Spleen (tissue), 11 donors: ENCODE measurements at regions not wholly inside any gene's neighbourhood (a gene's known extent, or its start where the extent isn't known, plus 50 kb on each side); places are given as distances from the start of the nearest gene placed in this dataset.

ENCODE experiments used
- DNase-seq: peaks from one replicate; pipeline ENCODE4 v3.0.0-alpha.2; 2020
- H3K27ac ChIP-seq, 8 donors: fragments of 200-600 bp; sonication (generic) in 7 of 8; 1 replicate in 4 of 8; 2 replicates in 4 of 8; pipeline versions ENCODE4 v1.5.0 to v1.8.0; 2016 to 2021; ENCODE audit warnings: inconsistent platforms in 4 of 8, mild to moderate bottlenecking in 4 of 8, moderate library complexity in 1 of 8
- H3K27me3 ChIP-seq, 7 donors: fragments of 200-600 bp; sonication (generic) in 6 of 7; replicated peaks in 1 of 7; 1 replicate in 4 of 7; 2 replicates in 3 of 7; pipeline versions ENCODE4 v1.5.0 to v1.8.0; 2016 to 2021; ENCODE audit warnings: inconsistent platforms in 3 of 7, mild to moderate bottlenecking in 1 of 7
- H3K36me3 ChIP-seq, 6 donors: fragments of 200-600 bp; sonication (generic) in 5 of 6; 1 replicate in 4 of 6; 2 replicates in 2 of 6; pipeline versions ENCODE4 v1.5.0 to v1.8.0; 2016 to 2021; ENCODE audit warnings: inconsistent platforms in 2 of 6
- H3K4me1 ChIP-seq, 6 donors: fragments of 200-600 bp; sonication (generic) in 5 of 6; 1 replicate in 3 of 6; 2 replicates in 3 of 6; pipeline versions ENCODE4 v1.5.0 to v1.8.0; 2016 to 2021; ENCODE audit warnings: inconsistent platforms in 3 of 6
- H3K4me3 ChIP-seq, 8 donors: fragments of 200-600 bp; sonication (generic) in 7 of 8; 1 replicate in 4 of 8; 2 replicates in 4 of 8; pipeline versions ENCODE4 v1.5.0 to v1.8.0; 2016 to 2021; ENCODE audit warnings: inconsistent platforms in 4 of 8, mild to moderate bottlenecking in 4 of 8, moderate library complexity in 2 of 8
- H3K9me3 ChIP-seq, 8 donors: fragments of 200-600 bp; sonication (generic) in 7 of 8; 1 replicate in 4 of 8; 2 replicates in 4 of 8; pipeline versions ENCODE4 v1.5.0 to v1.8.0; 2016 to 2021; ENCODE audit warnings: inconsistent platforms in 4 of 8
- CTCF ChIP-seq, 11 experiments: fragments of 200-600 bp in 7 of 11; fragments of 450-650 bp in 4 of 11; sonication (generic) in 4 of 11; IDR thresholded peaks in 8 of 11; conservative IDR thresholded peaks in 3 of 11; 1 replicate in 7 of 11; 2 replicates in 4 of 11; pipeline versions ENCODE4 v1.4.0 to v1.8.0; 2016 to 2021; ENCODE audit warnings: antibody characterized with exemption in 11 of 11, inconsistent platforms in 4 of 11, mild to moderate bottlenecking in 1 of 11
- POLR2A ChIP-seq, 3 donors: fragments of 450-650 bp; IDR thresholded peaks; one replicate each; pipeline ENCODE4 v1.5.1; 2017; ENCODE audit warnings: antibody characterized with exemption in 3 of 3, mild to moderate bottlenecking in 1 of 3
- POLR2AphosphoS5 ChIP-seq, 3 donors: sonication (generic); formaldehyde crosslinking; IDR thresholded peaks; one replicate each; pipeline ENCODE4 v1.5.1; 2017; ENCODE audit warnings: antibody characterized with exemption in 3 of 3
- WGBS, 5 donors: extraction: QIAGEN DNeasy Blood & Tissue Kit in 3 of 5; methylation state at CpG; one replicate each; pipeline versions ENCODE4 v1.1.5 to v1.1.7; 2013 to 2018; 5-methylcytosine and 5-hydroxymethylcytosine counted together
- intact Hi-C: fragments of 100-400 bp; cut with DNase I; formaldehyde crosslinking; loops from one replicate; pipeline ENCODE4 v1.15.0; 2023; ENCODE audit warnings: low total_unique reads
- donor health status: healthy with polysubstance abuse.
- donor health status: DM: no; HTN: no; CAD: no; lungs with moderate emphysema.
- donor health status: DM: no; HTN: no; CAD: no.
- donor health status: Bipolar disorder and iron deficiency.
- donor health status: healthy.
- donor health status: DM: no; HTN: no; CAD: no.
- donor health status: DM: yes; HTN: yes; CAD: no.

GRCh38 chr6:8193541-8193940, 91.2 kb upstream of the EEF1E1 start:
- Histone ChIP-seq H3K36me3 (no peaks in the 10 kb centered on the region), H3K27me3 (peaks cover 0 to 8% (median 0%) of the 10 kb centered on the region in 7 donors), H3K27ac (no peak overlapping the region), H3K4me1 (no peaks in the 10 kb centered on the region), H3K4me3 (no peak overlapping the region), H3K9me3 (no peaks in the 10 kb centered on the region)
- WGBS, 5 donors = 76 to 91% (median 88%) methylated on average over 4 of the region's 4 CpGs
- DNase-seq = no peak
- intact Hi-C loops = no loop called here
- no peak for TF ChIP-seq CTCF (IDR thresholded peaks at IDR 0.05 in 8 of 11, conservative IDR thresholded peaks at IDR 0.05 in 3 of 11)
- no peak for TF ChIP-seq POLR2A (IDR thresholded peaks at IDR 0.05)
- TF ChIP-seq POLR2AphosphoS5 (IDR thresholded peaks at IDR 0.05) = no peak

DNA sequence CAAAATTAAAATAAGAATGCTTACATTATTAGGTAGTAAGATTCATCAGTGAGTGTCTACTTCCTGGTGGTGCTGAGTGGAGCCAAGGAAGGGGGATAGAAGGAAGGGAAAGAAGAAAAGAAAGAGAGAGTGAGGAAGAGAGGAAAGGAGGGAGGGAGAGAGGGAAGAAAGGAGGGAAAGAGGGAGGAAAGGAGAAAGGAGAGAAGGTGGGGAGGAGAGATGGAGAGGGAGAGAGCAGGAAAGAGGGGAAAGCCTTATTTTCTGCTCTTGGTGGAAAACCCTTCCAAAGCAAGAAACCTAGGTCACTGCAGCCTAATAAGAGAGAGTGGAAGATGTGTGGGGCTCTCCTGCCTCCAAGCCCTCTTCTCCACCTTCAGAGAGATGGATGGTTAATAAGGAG, 90.2 kb upstream of the EEF1E1 start:
- Histone ChIP-seq H3K9me3 (no peaks in the 10 kb centered on the region), H3K27ac (no peak overlapping the region), H3K27me3 (peaks cover 0 to 8% (median 0%) of the 10 kb centered on the region in 7 donors), H3K4me3 (no peak overlapping the region), H3K36me3 (no peaks in the 10 kb centered on the region), H3K4me1 (no peaks in the 10 kb centered on the region)
- no peak for DNase-seq
- TF ChIP-seq POLR2A (IDR thresholded peaks at IDR 0.05) = no peak
- TF ChIP-seq POLR2AphosphoS5 (IDR thresholded peaks at IDR 0.05) = no peak
- intact Hi-C loops = no loop called here

- H3K27ac ChIP-seq = no peak overlapping the region
- 75 to 83% (median 82%) methylated on average over 5 of the region's 5 CpGs for WGBS, 5 donors
- H3K4me1 ChIP-seq = no peaks in the 10 kb centered on the region
- intact Hi-C loops = no loop called here
- peaks cover 0 to 8% (median 0%) of the 10 kb centered on the region in 7 donors for H3K27me3 ChIP-seq
- no peaks in the 10 kb centered on the region for H3K9me3 ChIP-seq
- H3K36me3 ChIP-seq = no peaks in the 10 kb centered on the region
- no peak for DNase-seq
- no peak overlapping the region for H3K4me3 ChIP-seq
- no peak for TF ChIP-seq POLR2A (IDR thresholded peaks at IDR 0.05)
- no peak for TF ChIP-seq CTCF (IDR thresholded peaks at IDR 0.05 in 8 of 11, conservative IDR thresholded peaks at IDR 0.05 in 3 of 11)
Observed at GRCh38 chr6:8192067-8192466, 89.7 kb upstream of the EEF1E1 start.

DNA sequence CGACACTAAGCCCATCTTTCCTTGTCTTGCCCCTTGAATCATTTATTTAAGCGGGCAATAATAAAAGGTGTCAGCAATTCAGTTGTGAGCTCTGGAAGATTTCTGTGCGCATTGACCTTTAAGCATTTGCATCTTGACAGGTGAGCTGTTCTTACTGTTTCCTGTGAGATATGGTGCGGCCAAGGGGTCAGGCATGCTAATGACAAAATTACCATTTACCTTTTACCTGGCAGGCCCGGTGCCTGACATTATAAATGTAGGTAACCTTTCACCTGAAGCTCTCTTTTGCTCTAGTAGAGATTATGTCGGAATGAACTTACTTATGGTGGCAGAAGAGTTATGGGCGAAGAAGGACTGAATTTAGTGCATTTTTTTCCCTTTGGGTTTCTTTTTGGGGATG, 89.3 kb upstream of the EEF1E1 start:
- no peak for TF ChIP-seq POLR2AphosphoS5 (IDR thresholded peaks at IDR 0.05)
- no peak for TF ChIP-seq POLR2A (IDR thresholded peaks at IDR 0.05)
- no peak for TF ChIP-seq CTCF (IDR thresholded peaks at IDR 0.05 in 8 of 11, conservative IDR thresholded peaks at IDR 0.05 in 3 of 11)
- no peaks in the 10 kb centered on the region for H3K4me1 ChIP-seq
- no peak overlapping the region for H3K27ac ChIP-seq
- peaks cover 0 to 8% (median 0%) of the 10 kb centered on the region in 7 donors for H3K27me3 ChIP-seq
- DNase-seq = no peak
- H3K4me3 ChIP-seq = no peak overlapping the region
- 63 to 76% (median 70%) methylated on average over 7 of the region's 7 CpGs for WGBS, 5 donors
- H3K9me3 ChIP-seq = no peaks in the 10 kb centered on the region
- intact Hi-C loops = no loop called here
- H3K36me3 ChIP-seq = no peaks in the 10 kb centered on the region

DNA sequence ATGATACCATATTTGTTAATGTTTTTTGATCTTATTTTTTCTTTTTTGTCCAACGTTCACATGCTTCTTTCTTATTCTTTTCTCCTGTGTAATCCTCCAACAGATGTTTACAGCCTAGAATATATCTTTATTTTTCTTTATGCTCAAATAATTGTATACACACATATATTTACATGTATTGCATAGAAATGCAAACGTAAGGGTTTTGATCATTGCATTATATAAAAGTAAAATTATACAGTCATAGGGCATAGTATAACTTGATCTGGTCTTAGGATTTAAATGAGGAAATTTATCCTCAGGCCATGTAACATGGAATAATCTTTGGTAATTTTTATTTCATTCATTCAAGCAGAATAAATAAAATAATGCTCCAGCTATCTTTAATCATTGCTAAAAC, 84.9 kb upstream of the EEF1E1 start:
- no peak overlapping the region for H3K27ac ChIP-seq
- H3K4me3 ChIP-seq = no peak overlapping the region
- H3K36me3 ChIP-seq = no peaks in the 10 kb centered on the region
- H3K9me3 ChIP-seq = no peaks in the 10 kb centered on the region
- H3K27me3 ChIP-seq = peaks cover 0 to 8% (median 0%) of the 10 kb centered on the region in 7 donors
- no peak for DNase-seq
- intact Hi-C loops = no loop called here
- TF ChIP-seq POLR2A (IDR thresholded peaks at IDR 0.05) = no peak
- TF ChIP-seq POLR2AphosphoS5 (IDR thresholded peaks at IDR 0.05) = no peak
- no peak for TF ChIP-seq CTCF (IDR thresholded peaks at IDR 0.05 in 8 of 11, conservative IDR thresholded peaks at IDR 0.05 in 3 of 11)
- 78 to 89% (median 81%) methylated on average over 2 of the region's 2 CpGs for WGBS, 5 donors
- H3K4me1 ChIP-seq = peaks cover 0 to 6% (median 0%) of the 10 kb centered on the region in 6 donors
